HG03442 (cell line): ENCODE measurements at regions not wholly inside any gene's neighbourhood (a gene's known extent, or its start where the extent isn't known, plus 50 kb on each side); places are given as distances from the start of the nearest gene placed in this dataset.
"Not testable (repeated sequence)": the region's sequence is repeated elsewhere in the genome, so short reads cannot be mapped to it uniquely, and the experiment has no call there.

Experiments used
- ATAC-seq: cut with Tn5 transposase; IDR thresholded peaks from one replicate; pipeline ENCODE4 v1.9.1; 2021; ENCODE audit warnings: mild to moderate bottlenecking, moderate library complexity; ENCODE audit not compliant: unreplicated experiment

GRCh38 chr19:41495589-41495988 is 52.6 kb downstream of the ERICH4 start:
- no peak for ATAC-seq

- no peak for ATAC-seq
These were observed 56.9 kb downstream of the ERICH4 start for GRCh38 chr19:41499899-41500298.

- no peak for ATAC-seq
These were observed 57.5 kb downstream of the ERICH4 start for GRCh38 chr19:41500443-41500842.

GRCh38 chr19:41501854-41502253 is 58.9 kb downstream of the ERICH4 start:
- ATAC-seq: no peak

GRCh38 chr19:41505105-41505504 is 62.1 kb downstream of the ERICH4 start:
- no peak for ATAC-seq

- no peak for ATAC-seq
These were observed 65.5 kb upstream of the CEACAM21 start for GRCh38 chr19:41510484-41510883.

- no peak for ATAC-seq
These were observed 64.3 kb upstream of the CEACAM21 start for GRCh38 chr19:41511628-41512027.

- no peak for ATAC-seq
These were observed 60.8 kb upstream of the CEACAM21 start for GRCh38 chr19:41515015-41515652.

GRCh38 chr19:41516292-41517171 is 59.4 kb upstream of the CEACAM21 start:
- ATAC-seq: not testable (repeated sequence)

GRCh38 chr19:41518141-41518540 is 57.8 kb upstream of the CEACAM21 start:
- ATAC-seq: no peak

- peak; percentile 49 for ATAC-seq
These were observed 54.6 kb upstream of the CEACAM21 start for GRCh38 chr19:41521138-41521930.

GRCh38 chr19:41521931-41522555 is 53.9 kb upstream of the CEACAM21 start:
- peak; percentile 46 for ATAC-seq

GRCh38 chr19:41525989-41526388 is 50.0 kb upstream of the CEACAM21 start:
- ATAC-seq: no peak
